DOHH2 (cell line): ENCODE measurements at regions not wholly inside any gene's neighbourhood (a gene's known extent, or its start where the extent isn't known, plus 50 kb on each side); places are given as distances from the start of the nearest gene placed in this dataset.

ENCODE experiments used
- EZH2phosphoT487 ChIP-seq: fragments of 200-600 bp; sonication (generic); IDR thresholded peaks from 2 replicates; pipeline ENCODE4 v1.6.1; 2017; ENCODE audit warnings: borderline replicate concordance, mild to moderate bottlenecking, antibody characterized with exemption, low read length, moderate library complexity, mixed read lengths
- TF ChIP-seq, protein P1 (sequence below): fragments of 200-600 bp; sonication (generic); IDR thresholded peaks from one replicate; pipeline ENCODE4 v1.5.1; 2014; ENCODE audit warnings: antibody characterized with exemption, mild to moderate bottlenecking, low read depth, low read length; ENCODE audit not compliant: poor library complexity, severe bottlenecking

GRCh38 chr1:116254776-116255175 is 118.3 kb upstream of the ATP1A1 start:
- TF ChIP-seq, protein P1, sequence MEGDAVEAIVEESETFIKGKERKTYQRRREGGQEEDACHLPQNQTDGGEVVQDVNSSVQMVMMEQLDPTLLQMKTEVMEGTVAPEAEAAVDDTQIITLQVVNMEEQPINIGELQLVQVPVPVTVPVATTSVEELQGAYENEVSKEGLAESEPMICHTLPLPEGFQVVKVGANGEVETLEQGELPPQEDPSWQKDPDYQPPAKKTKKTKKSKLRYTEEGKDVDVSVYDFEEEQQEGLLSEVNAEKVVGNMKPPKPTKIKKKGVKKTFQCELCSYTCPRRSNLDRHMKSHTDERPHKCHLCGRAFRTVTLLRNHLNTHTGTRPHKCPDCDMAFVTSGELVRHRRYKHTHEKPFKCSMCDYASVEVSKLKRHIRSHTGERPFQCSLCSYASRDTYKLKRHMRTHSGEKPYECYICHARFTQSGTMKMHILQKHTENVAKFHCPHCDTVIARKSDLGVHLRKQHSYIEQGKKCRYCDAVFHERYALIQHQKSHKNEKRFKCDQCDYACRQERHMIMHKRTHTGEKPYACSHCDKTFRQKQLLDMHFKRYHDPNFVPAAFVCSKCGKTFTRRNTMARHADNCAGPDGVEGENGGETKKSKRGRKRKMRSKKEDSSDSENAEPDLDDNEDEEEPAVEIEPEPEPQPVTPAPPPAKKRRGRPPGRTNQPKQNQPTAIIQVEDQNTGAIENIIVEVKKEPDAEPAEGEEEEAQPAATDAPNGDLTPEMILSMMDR: no peak
- TF ChIP-seq EZH2phosphoT487: no peak
